ENCODE measurements at regions not wholly inside any gene's neighbourhood (a gene's known extent, or its start where the extent isn't known, plus 50 kb on each side); places are given as distances from the start of the nearest gene placed in this dataset.

DNA sequence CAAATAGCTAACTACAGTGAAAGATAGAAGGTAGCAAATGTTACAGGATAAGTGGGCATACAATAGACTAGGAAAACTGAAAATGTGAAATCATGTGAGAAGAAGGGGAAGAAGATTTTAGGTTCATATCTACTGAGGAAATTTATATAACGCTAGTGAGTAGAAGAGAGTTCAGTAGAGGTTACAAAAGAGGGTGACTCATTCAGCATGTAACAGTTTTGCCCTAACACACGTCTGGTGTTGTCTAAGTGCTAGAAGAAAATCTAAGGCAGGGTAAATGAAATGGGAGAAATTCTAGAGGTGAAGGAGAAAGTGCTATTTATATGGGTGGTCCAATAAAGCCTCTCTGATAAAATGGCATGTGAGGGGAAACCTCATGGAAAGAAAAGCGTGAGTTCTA lies 731.4 kb upstream of the POT1 start:
- TF ChIP-seq POLR2A (IDR thresholded peaks at IDR 0.05): no peak
- TF ChIP-seq, protein P1, sequence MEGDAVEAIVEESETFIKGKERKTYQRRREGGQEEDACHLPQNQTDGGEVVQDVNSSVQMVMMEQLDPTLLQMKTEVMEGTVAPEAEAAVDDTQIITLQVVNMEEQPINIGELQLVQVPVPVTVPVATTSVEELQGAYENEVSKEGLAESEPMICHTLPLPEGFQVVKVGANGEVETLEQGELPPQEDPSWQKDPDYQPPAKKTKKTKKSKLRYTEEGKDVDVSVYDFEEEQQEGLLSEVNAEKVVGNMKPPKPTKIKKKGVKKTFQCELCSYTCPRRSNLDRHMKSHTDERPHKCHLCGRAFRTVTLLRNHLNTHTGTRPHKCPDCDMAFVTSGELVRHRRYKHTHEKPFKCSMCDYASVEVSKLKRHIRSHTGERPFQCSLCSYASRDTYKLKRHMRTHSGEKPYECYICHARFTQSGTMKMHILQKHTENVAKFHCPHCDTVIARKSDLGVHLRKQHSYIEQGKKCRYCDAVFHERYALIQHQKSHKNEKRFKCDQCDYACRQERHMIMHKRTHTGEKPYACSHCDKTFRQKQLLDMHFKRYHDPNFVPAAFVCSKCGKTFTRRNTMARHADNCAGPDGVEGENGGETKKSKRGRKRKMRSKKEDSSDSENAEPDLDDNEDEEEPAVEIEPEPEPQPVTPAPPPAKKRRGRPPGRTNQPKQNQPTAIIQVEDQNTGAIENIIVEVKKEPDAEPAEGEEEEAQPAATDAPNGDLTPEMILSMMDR (IDR thresholded peaks at IDR 0.05): no peak

Measured in adrenal gland (tissue), 5 donors.